BLaER1 treated with 17β-estradiol and CSF1 and Interleukin-3, amounts not matched to agents 10 nM and 100 nM (cell line): ENCODE measurements at regions not wholly inside any gene's neighbourhood (a gene's known extent, or its start where the extent isn't known, plus 50 kb on each side); places are given as distances from the start of the nearest gene placed in this dataset.
"Not testable (repeated sequence)": the region's sequence is repeated elsewhere in the genome, so short reads cannot be mapped to it uniquely, and the experiment has no call there.

Source experiments
- H3K27ac ChIP-seq, 11 experiments: shearing (Covaris generic); formaldehyde crosslinking; 2 replicates each; pipeline ENCODE4 v1.8.1; 2022
- H3K27me3 ChIP-seq, 11 experiments: shearing (Covaris generic); formaldehyde crosslinking; 2 replicates each; pipeline ENCODE4 v1.8.1; 2022
- H3K36me3 ChIP-seq, 11 experiments: shearing (Covaris generic); formaldehyde crosslinking; 2 replicates each; pipeline ENCODE4 v1.8.1; 2022
- H3K4me1 ChIP-seq, 10 experiments: shearing (Covaris generic); formaldehyde crosslinking; 2 replicates each; pipeline ENCODE4 v1.8.1; 2022
- H3K4me2 ChIP-seq, 11 experiments: shearing (Covaris generic); formaldehyde crosslinking; 2 replicates each; pipeline ENCODE4 v1.8.1; 2022
- H3K4me3 ChIP-seq, 10 experiments: shearing (Covaris generic); formaldehyde crosslinking; 2 replicates each; pipeline ENCODE4 v1.8.1; 2022
- H3K9ac ChIP-seq, 11 experiments: shearing (Covaris generic); formaldehyde crosslinking; 2 replicates each; pipeline ENCODE4 v1.8.1; 2022
- H3K9me3 ChIP-seq, 11 experiments: shearing (Covaris generic); formaldehyde crosslinking; replicated peaks in 1 of 11; 2 replicates each; pipeline ENCODE4 v1.8.1; 2022
- H4K20me1 ChIP-seq, 11 experiments: shearing (Covaris generic); formaldehyde crosslinking; 2 replicates each; pipeline ENCODE4 v1.8.1; 2022
- Cebpa-rat ChIP-seq, 11 experiments: shearing (Covaris generic); IDR thresholded peaks; 2 replicates each; pipeline ENCODE4 v1.8.1; 2022

GRCh38 chr4:107518076-107518475 is 202.0 kb downstream of the PAPSS1 start:
- peaks cover 0 to 12% (median 2%) of the 10 kb centered on the region in 10 experiments; a peak in 5 of 20 replicates for H3K4me1 ChIP-seq
- H3K27ac ChIP-seq, result no peak overlapping the region
- H3K4me2 ChIP-seq, result no peak overlapping the region
- peaks cover 7 to 17% (median 13%) of the 10 kb centered on the region in 11 experiments; a peak in 18 of 22 replicates for H3K9me3 ChIP-seq
- H4K20me1 ChIP-seq, result no peaks in the 10 kb centered on the region
- H3K36me3 ChIP-seq, result no peaks in the 10 kb centered on the region
- no peaks in the 10 kb centered on the region for H3K27me3 ChIP-seq
- H3K4me3 ChIP-seq, result no peak overlapping the region
- no peak for TF ChIP-seq Cebpa-rat (IDR thresholded peaks at IDR 0.05)
- no peak overlapping the region for H3K9ac ChIP-seq

DNA sequence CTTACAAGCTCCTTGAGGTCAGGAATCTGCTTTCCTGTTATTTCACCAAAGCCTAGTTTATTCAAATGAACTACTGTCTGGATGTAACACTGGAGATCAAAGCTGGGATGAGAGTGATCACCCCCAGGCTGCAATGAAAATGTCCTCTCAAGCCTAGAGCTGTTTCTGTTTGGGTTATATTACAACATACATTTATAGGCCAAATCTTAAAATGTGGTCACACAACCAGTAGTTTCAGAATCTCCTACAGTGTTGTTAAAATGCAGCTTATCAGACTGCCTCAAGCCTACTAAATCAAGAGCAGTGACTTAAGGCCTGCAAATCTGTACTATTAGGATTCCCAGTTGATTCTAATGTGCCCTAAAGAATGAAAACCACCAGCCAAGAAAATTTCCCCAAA is 207.5 kb downstream of the PAPSS1 start:
- Histone ChIP-seq H3K4me1 (peaks cover 0 to 12% (median 0%) of the 10 kb centered on the region in 10 experiments; a peak in 4 of 20 replicates), H3K4me2 (no peak overlapping the region), H3K9ac (no peak overlapping the region), H3K4me3 (no peak overlapping the region), H3K27me3 (no peaks in the 10 kb centered on the region), H3K27ac (no peak overlapping the region), H3K9me3 (peaks cover 7 to 17% (median 13%) of the 10 kb centered on the region in 11 experiments; a peak in 18 of 22 replicates), H3K36me3 (no peaks in the 10 kb centered on the region), H4K20me1 (no peaks in the 10 kb centered on the region)
- no peak for TF ChIP-seq Cebpa-rat (IDR thresholded peaks at IDR 0.05)

- Histone ChIP-seq H3K27ac (no peak overlapping the region), H3K4me2 (no peak overlapping the region), H3K9ac (no peak overlapping the region), H3K4me3 (no peak overlapping the region), H3K36me3 (no peaks in the 10 kb centered on the region), H4K20me1 (no peaks in the 10 kb centered on the region), H3K4me1 (peaks cover 0 to 4% (median 0%) of the 10 kb centered on the region in 10 experiments; a peak in 3 of 20 replicates), H3K9me3 (no peaks in the 10 kb centered on the region), H3K27me3 (no peaks in the 10 kb centered on the region)
- no peak for TF ChIP-seq Cebpa-rat (IDR thresholded peaks at IDR 0.05)
Observed at GRCh38 chr4:107509615-107510014, 210.4 kb downstream of the PAPSS1 start.

GRCh38 chr4:107500551-107500950 is 219.5 kb downstream of the PAPSS1 start:
- Histone ChIP-seq H3K4me1 (no peaks in the 10 kb centered on the region), H3K27me3 (no peaks in the 10 kb centered on the region), H3K9ac (no peak overlapping the region), H3K36me3 (no peaks in the 10 kb centered on the region), H3K4me3 (no peak overlapping the region), H3K4me2 (no peak overlapping the region), H3K27ac (no peak overlapping the region), H3K9me3 (peaks cover 0 to 9% (median 0%) of the 10 kb centered on the region in 11 experiments; a peak in 3 of 22 replicates), H4K20me1 (no peaks in the 10 kb centered on the region)
- no peak for TF ChIP-seq Cebpa-rat (IDR thresholded peaks at IDR 0.05)

DNA sequence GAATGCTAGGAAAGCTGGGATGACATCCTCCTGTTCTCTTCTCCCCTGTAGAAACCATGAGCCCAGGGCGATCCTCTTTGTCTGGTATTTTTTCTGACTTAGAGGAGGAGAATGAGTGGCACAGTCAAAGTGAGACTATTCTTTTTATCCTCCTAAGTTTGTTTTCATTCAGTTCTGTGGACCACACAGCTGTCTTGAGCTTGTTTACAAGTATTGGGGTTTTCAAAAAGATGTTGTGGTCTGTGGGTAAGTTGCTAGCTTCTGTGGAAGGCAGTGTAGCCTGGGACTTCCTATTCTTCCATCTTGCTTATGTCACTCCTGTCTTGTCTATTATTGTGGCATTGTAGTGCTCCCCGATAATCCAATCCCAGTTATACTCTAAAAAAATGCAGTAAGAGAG is 223.0 kb downstream of the PAPSS1 start:
- Histone ChIP-seq H3K4me3 (no peak overlapping the region), H3K27me3 (no peaks in the 10 kb centered on the region), H3K9ac (no peak overlapping the region), H3K4me2 (no peak overlapping the region), H3K27ac (no peak overlapping the region), H3K36me3 (no peaks in the 10 kb centered on the region), H4K20me1 (no peaks in the 10 kb centered on the region), H3K4me1 (no peaks in the 10 kb centered on the region), H3K9me3 (no peaks in the 10 kb centered on the region)
- no peak for TF ChIP-seq Cebpa-rat (IDR thresholded peaks at IDR 0.05)

GRCh38 chr4:107492566-107492965 is 227.5 kb downstream of the PAPSS1 start:
- Histone ChIP-seq H3K4me3 (no peak overlapping the region), H3K4me2 (no peak overlapping the region), H3K27me3 (no peaks in the 10 kb centered on the region), H3K27ac (no peak overlapping the region), H4K20me1 (no peaks in the 10 kb centered on the region), H3K9me3 (no peaks in the 10 kb centered on the region), H3K36me3 (no peaks in the 10 kb centered on the region), H3K4me1 (no peaks in the 10 kb centered on the region), H3K9ac (no peak overlapping the region)
- TF ChIP-seq Cebpa-rat (IDR thresholded peaks at IDR 0.05), result no peak

DNA sequence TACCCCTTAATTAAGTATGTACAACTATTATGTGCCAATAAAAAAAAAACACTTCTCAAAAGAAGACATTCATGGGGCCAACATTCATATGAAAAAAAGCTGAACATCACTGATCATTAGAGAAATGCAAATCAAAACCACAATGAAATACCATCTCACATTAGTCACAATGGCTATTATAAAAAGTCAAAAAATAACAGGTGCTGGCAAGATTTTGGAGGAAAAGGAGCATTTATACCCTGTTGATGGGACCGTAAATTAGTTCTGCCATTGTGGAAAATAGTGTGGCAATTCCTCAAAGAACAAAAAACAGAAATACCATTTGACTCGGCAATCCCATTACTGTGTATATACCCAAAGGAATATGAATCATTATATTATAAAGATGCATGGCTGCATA is 229.9 kb downstream of the PAPSS1 start:
- Histone ChIP-seq H3K9me3 (no peaks in the 10 kb centered on the region), H3K9ac (no peak overlapping the region), H3K4me1 (no peaks in the 10 kb centered on the region), H3K36me3 (no peaks in the 10 kb centered on the region), H3K27ac (no peak overlapping the region), H3K4me3 (no peak overlapping the region), H3K4me2 (no peak overlapping the region), H3K27me3 (no peaks in the 10 kb centered on the region), H4K20me1 (no peaks in the 10 kb centered on the region)
- no peak for TF ChIP-seq Cebpa-rat (IDR thresholded peaks at IDR 0.05)

- not testable (repeated sequence) for H3K27ac ChIP-seq, H3K27me3 ChIP-seq, H4K20me1 ChIP-seq, H3K4me3 ChIP-seq, H3K4me1 ChIP-seq, H3K36me3 ChIP-seq, H3K4me2 ChIP-seq, H3K9ac ChIP-seq
- peaks cover 9 to 36% (median 18%) of the 10 kb centered on the region in 11 experiments; a peak in 15 of 22 replicates for H3K9me3 ChIP-seq
Observed at GRCh38 chr4:107483621-107484020, 236.4 kb downstream of the PAPSS1 start.

DNA sequence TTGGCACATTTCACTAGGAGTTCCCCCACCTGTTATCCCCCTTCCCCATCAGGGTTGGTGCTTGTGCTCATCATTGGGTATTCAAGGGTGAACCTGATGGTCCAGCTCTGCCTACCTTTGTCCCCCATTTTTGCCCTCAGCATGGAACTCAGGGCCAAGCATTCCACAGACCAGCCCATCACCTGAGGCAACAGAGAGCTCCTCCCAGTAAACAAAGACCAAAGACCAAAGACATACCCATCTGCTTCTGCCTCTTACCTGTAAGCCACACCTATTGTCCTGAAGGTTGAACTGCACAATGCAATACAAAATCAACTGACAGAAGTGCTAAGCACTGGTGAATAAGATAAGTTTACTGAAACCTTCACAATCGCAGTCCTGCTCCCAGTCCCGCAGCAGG is 237.5 kb downstream of the PAPSS1 start:
- no peak overlapping the region for H3K4me3 ChIP-seq
- H4K20me1 ChIP-seq, result no peaks in the 10 kb centered on the region
- H3K9me3 ChIP-seq, result peaks cover 9 to 36% (median 18%) of the 10 kb centered on the region in 11 experiments; a peak in 15 of 22 replicates
- no peaks in the 10 kb centered on the region for H3K27me3 ChIP-seq
- TF ChIP-seq Cebpa-rat (IDR thresholded peaks at IDR 0.05), result no peak
- no peak overlapping the region for H3K9ac ChIP-seq
- H3K4me2 ChIP-seq, result no peak overlapping the region
- no peaks in the 10 kb centered on the region for H3K4me1 ChIP-seq
- no peak overlapping the region for H3K27ac ChIP-seq
- H3K36me3 ChIP-seq, result no peaks in the 10 kb centered on the region

- H3K36me3 ChIP-seq, result no peaks in the 10 kb centered on the region
- H3K9me3 ChIP-seq, result peaks cover 3 to 29% (median 11%) of the 10 kb centered on the region in 11 experiments; a peak in 15 of 22 replicates
- no peak for TF ChIP-seq Cebpa-rat (IDR thresholded peaks at IDR 0.05)
- no peaks in the 10 kb centered on the region for H4K20me1 ChIP-seq
- H3K9ac ChIP-seq, result no peak overlapping the region
- no peaks in the 10 kb centered on the region for H3K4me1 ChIP-seq
- H3K27me3 ChIP-seq, result no peaks in the 10 kb centered on the region
- H3K4me3 ChIP-seq, result no peak overlapping the region
- H3K4me2 ChIP-seq, result no peak overlapping the region
- no peak overlapping the region for H3K27ac ChIP-seq
Observed at GRCh38 chr4:107478327-107478980, 241.6 kb downstream of the PAPSS1 start.
